GM18861 (cell line): ENCODE measurements at regions not wholly inside any gene's neighbourhood (a gene's known extent, or its start where the extent isn't known, plus 50 kb on each side); places are given as distances from the start of the nearest gene placed in this dataset.

ENCODE experiments used
- ATAC-seq: cut with Tn5 transposase; IDR thresholded peaks from one replicate; pipeline ENCODE4 v1.9.1; 2021; ENCODE audit not compliant: unreplicated experiment

- no peak for ATAC-seq
These were observed 174.6 kb downstream of the WDR11 start for GRCh38 chr10:121025731-121026130.

DNA sequence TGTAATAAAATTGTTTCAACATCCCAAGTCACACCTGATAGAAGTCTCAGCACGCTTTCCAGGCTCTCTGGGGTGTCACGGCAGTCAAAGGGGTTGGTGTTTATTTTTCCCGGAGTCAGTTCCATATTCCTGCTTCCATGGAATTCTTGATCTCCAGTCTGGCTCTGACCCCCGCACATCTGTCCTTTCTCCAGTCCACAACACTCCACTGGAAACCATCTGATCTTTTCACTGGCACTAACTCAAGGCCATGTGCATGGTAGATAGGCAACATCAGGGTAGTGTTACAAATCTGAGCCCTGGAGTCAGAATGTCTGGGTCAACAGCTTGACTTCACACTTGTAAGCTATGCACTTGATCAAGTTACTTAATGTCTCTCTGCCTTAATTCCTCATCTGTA is 176.2 kb downstream of the WDR11 start:
- no peak for ATAC-seq

GRCh38 chr10:121032460-121032859 is 181.3 kb downstream of the WDR11 start:
- ATAC-seq, result no peak

DNA sequence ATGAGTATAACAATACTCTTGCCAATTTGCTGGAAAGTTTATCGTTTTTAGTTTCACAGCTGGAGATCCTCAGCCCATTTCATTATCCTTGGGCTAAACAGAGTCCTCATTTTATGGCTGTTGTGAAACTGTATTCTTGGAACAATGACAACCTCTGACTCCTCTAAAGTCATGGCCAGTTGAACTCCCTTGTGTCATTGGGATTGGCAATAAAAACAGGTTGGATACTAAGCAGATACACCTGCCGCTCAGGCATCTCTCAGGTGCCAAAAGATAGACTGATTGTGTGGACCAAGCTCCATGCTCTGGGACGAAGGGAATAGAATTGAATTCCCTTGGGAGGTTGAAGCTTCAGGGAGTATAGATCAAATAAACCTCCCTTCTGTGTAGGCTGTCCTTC is 182.2 kb downstream of the WDR11 start:
- no peak for ATAC-seq

GRCh38 chr10:121036431-121036830 is 185.3 kb downstream of the WDR11 start:
- ATAC-seq, result no peak

- no peak for ATAC-seq
These were observed 190.3 kb downstream of the WDR11 start for GRCh38 chr10:121041499-121041898.

DNA sequence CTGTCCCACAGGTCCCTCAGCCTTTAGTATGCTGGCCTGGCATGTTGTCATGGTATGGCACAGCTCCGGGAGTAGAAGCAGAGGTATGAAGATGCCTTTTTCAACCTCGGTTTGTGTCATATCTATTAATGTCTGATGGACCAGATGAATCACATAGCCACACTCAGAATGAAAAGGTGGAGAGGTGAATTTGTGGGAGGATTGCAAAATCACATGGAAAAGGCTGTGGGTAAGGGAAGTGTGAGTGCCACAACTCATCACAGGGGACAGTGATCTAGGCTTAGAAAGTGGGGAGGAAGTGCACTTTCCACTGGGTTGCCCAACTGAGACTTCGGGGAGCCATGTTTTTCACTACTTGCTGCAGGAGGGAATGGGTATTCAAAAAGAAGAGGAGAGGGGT is 190.7 kb downstream of the WDR11 start:
- no peak for ATAC-seq

DNA sequence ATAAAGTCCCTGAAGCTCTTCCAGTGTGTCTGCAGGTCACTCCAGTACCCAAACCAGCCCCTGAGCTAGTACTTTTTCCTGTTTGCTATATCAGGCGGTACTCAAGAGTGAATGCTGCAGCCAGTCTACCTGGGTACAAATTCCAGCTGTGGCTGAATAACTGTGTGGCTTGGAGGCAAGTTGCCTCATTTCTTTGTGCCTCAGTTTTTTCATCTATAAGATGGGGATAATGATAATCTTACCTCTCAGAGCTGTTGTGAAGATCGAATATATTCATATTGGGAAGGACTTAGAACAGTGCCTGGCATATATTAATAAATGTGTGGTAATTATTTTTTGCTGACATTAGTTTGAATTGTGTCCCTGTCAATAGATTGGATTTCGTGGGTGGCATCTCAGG is 191.2 kb downstream of the WDR11 start:
- no peak for ATAC-seq

DNA sequence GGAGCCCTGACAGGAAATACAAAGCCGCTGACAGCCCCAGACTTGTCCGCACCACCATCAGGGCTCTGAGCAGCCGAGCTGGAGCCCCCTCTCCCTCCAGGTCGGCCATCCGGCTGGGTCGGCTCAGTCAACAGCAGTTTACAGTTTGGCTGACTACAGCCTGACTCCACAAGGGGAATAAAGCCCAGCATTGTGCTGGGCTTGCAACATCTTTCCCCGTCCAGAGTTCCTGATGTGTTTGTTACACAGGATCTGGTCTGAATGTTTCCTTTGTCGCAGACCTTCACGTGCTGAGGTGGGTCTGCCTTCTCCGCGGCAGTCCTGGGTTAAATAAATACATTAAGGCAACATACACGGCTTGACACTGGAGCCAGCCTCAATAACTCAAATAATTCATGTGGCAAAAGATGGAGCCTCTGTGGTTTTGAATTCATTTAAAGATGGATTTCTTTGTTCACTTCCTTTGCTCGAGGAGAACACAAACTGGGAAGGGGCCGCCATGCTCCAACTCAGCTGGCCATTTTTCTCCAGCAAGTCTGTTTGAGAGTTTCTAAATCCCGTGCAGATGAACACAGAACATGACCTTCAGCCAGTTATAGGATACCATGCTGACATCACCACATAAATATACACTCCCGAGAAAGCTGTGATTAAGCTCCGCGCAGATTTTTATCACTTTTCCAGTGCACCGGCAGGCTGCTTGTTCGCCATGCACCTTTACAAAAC is 192.1 kb downstream of the WDR11 start:
- no peak for ATAC-seq

- ATAC-seq, result no peak
These were observed 197.6 kb downstream of the WDR11 start for GRCh38 chr10:121048749-121049148.

- ATAC-seq, result no peak
These were observed 198.3 kb downstream of the WDR11 start for GRCh38 chr10:121049489-121049888.

- ATAC-seq, result no peak
These were observed 198.8 kb downstream of the WDR11 start for GRCh38 chr10:121049923-121050322.

- ATAC-seq, result no peak
These were observed 200.0 kb downstream of the WDR11 start for GRCh38 chr10:121051171-121051570.

DNA sequence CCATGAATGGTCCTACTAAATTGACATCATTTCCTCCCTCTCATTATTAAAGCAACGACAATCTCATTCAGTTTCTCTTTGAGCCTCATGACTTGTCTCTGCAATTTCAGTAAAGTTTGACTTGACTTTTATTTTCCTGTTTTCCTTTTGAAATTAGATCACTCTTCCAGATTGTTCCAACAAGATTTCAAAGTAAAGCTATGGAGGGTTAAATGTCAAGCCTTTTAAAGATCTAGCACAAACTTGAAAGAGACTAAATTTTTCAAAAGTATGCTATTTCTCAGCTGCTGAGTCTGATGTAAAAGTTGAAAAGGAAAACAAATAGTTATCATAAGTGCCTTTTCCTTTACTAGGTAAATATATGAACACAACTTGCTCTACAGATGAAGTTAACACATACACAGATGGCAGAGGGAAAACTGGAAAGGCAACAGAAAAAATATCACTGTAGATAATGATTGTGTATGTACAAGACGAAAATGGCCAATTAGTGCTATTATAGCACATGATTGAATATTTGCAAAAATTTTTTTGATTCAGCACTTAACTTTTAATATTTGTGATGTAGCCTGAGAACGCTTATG is 200.6 kb downstream of the WDR11 start:
- no peak for ATAC-seq

DNA sequence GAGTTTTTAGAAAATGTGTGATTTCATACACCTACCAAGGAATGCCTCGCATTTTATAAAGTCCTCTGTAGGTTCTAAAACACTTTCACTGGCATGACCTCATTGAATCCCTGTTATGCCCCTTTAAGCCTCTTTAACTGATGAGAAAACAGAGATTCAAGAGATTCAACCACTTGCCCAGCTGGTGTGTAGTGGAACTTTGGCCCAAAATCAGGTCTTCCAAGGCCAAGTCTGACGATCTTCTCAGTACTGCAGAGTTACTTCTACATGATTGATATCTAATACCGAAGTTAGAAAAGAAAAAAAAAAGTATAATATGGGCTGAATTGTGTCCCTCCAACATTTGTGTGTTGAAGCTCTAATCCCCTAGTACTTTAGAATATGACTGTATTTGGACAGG is 202.0 kb downstream of the WDR11 start:
- ATAC-seq, result no peak

DNA sequence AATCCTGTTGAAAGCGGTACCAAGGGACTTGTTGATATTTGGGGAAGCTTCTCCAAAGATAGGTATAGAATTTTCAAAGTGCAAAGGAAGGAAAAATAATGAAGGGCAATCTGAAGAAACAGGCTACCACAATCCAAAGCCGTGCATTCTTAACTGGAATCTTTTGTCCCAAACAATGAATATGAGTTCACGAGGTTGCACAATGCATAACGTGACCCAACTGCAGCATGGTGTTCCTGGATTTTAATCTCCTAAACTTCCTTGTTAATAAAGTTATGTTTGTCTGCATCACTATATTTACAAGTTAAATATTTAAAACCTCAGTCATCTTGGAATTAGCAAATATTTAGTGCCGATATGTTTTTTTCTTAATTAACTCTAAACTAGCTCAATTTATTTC is 203.7 kb downstream of the WDR11 start:
- no peak for ATAC-seq

DNA sequence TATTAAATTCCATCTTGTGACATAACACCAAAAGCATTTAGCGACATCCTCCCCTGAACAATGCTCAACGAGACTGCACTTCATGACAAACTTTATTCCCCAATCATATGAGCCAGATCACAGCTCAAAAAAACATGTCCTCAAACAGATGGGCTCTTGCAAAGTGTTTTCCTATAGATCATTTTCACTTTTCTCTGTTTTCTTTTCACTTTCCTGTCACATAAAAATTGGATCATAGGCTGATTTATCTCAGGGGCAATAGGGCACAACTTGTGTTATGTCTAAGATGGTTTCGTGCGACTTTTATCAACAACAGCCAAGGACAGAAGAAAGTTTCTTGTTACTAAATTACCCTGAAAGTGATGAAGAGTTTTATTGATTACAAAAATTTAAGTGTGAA is 206.1 kb downstream of the WDR11 start:
- no peak for ATAC-seq

DNA sequence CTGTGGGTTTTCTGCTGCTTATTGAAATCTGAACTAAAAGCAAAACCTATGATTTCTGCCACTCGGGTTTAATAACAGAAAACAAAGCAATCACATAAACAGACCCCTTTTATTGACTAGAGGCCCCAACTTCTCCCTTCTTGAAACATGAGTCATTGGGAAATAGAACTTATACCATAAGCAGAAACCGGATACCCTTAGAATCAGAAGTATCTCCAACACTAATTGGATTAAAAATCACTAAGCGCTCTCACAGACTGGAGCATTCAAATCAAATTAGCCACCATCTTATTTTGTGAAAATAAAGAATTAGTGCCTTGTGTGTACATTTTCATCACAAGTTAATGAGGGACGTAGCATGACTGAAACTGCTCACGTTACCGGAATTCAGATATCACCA is 206.9 kb downstream of the WDR11 start:
- ATAC-seq, result no peak

- no peak for ATAC-seq
These were observed 208.2 kb downstream of the WDR11 start for GRCh38 chr10:121059351-121059750.

DNA sequence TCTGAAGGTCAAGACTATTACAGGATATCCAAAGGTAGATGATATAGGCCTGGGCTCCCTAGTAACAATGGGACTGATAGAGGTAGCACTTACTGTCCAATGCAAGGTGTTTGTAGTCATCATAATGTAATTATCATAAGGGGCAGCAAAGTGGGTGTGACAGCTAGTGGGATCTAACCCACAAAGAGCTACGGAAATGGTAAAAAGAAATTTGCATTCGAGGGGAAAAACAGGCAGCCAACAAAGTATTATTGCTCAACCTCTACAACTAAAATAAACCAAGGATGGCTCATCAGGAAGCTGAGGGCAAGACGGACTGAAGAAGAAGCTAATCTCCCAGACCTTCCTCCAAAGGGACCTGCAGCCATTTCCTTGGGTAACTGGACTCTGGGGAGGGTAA is 211.0 kb downstream of the WDR11 start:
- ATAC-seq, result no peak

DNA sequence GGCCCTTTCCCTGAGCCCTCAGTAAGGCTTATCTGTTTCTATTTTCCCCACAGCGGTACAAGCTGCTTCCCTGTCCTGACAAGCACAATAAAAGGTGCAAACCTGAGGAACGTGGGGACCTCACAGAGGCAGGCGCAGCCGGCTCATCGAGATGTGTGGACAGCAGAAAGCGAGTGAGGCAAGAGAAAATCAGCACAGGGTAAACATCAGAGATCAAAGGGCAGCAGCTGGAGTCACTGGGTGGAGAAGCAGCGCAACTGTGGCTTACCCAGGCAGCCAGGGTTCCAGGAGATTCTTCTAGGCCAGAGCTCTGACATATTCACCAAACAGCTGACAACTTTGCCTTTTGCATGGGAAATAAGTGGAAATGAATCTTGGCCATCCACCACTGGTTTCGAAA is 212.6 kb downstream of the WDR11 start:
- no peak for ATAC-seq

DNA sequence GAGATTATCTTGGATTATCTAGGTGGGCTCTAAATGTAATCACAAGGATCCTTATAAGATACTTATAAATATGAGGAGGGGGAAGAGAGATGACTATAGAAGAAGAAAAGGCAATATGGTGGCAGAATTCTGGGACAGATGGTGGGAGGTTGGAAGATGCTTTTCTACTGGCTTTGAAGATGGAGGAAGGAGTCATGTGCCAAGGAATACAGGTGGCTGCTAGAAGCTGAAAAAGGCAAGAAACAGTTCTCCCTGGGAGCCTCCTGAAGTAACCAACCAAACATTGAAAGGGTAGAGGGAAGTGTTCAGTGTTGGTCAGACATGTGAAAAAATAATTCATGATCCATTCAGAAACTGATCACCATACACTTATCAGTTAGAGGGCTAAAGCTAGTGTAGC is 213.3 kb downstream of the WDR11 start:
- no peak for ATAC-seq

GRCh38 chr10:121065330-121065729 is 214.2 kb downstream of the WDR11 start:
- peak; percentile 71 for ATAC-seq
